HG03469 (cell line): ENCODE measurements at regions not wholly inside any gene's neighbourhood (a gene's known extent, or its start where the extent isn't known, plus 50 kb on each side); places are given as distances from the start of the nearest gene placed in this dataset.
"Not testable (repeated sequence)": the region's sequence is repeated elsewhere in the genome, so short reads cannot be mapped to it uniquely, and the experiment has no call there.

Experiments
- ATAC-seq: cut with Tn5 transposase; IDR thresholded peaks from one replicate; pipeline ENCODE4 v1.9.1; 2021; ENCODE audit warnings: mild to moderate bottlenecking, moderate library complexity, moderate number of reproducible peaks; ENCODE audit not compliant: unreplicated experiment

GRCh38 chr2:36168115-36168514 lies 187.5 kb upstream of the CRIM1 start:
- ATAC-seq, result no peak

GRCh38 chr2:36165132-36165531 lies 190.4 kb upstream of the CRIM1 start:
- no peak for ATAC-seq

- ATAC-seq, result no peak
These were observed 191.9 kb upstream of the CRIM1 start for GRCh38 chr2:36163520-36164254.

GRCh38 chr2:36157093-36157492 lies 198.5 kb upstream of the CRIM1 start:
- ATAC-seq, result not testable (repeated sequence)

- ATAC-seq, result peak; percentile 95
These were observed 207.7 kb upstream of the CRIM1 start for GRCh38 chr2:36147670-36148390.

GRCh38 chr2:36146765-36147164 lies 208.8 kb upstream of the CRIM1 start:
- ATAC-seq, result no peak

- ATAC-seq, result no peak
These were observed 215.2 kb upstream of the CRIM1 start for GRCh38 chr2:36140391-36140790.

GRCh38 chr2:36137612-36138011 lies 218.0 kb upstream of the CRIM1 start:
- no peak for ATAC-seq

GRCh38 chr2:36134281-36134680 lies 221.3 kb upstream of the CRIM1 start:
- ATAC-seq, result no peak

GRCh38 chr2:36128359-36128758 lies 227.2 kb upstream of the CRIM1 start:
- no peak for ATAC-seq

GRCh38 chr2:36125702-36126101 lies 229.9 kb upstream of the CRIM1 start:
- no peak for ATAC-seq

- no peak for ATAC-seq
These were observed 231.6 kb upstream of the CRIM1 start for GRCh38 chr2:36123995-36124394.

- ATAC-seq, result no peak
These were observed 258.6 kb upstream of the CRIM1 start for GRCh38 chr2:36097022-36097421.

- ATAC-seq, result not testable (repeated sequence)
These were observed 263.5 kb upstream of the CRIM1 start for GRCh38 chr2:36091844-36092741.

GRCh38 chr2:36088716-36089328 lies 266.8 kb upstream of the CRIM1 start:
- no peak for ATAC-seq

- no peak for ATAC-seq
These were observed 268.2 kb upstream of the CRIM1 start for GRCh38 chr2:36087344-36087743.

- no peak for ATAC-seq
These were observed 275.8 kb upstream of the CRIM1 start for GRCh38 chr2:36079793-36080192.

- no peak for ATAC-seq
These were observed 281.6 kb upstream of the CRIM1 start for GRCh38 chr2:36074008-36074407.

GRCh38 chr2:36071698-36072097 lies 283.9 kb upstream of the CRIM1 start:
- no peak for ATAC-seq

GRCh38 chr2:36069074-36069473 lies 286.5 kb upstream of the CRIM1 start:
- ATAC-seq, result no peak

- ATAC-seq, result no peak
These were observed 287.5 kb upstream of the CRIM1 start for GRCh38 chr2:36068086-36068485.
